GM10266 (cell line): ENCODE measurements at regions not wholly inside any gene's neighbourhood (a gene's known extent, or its start where the extent isn't known, plus 50 kb on each side); places are given as distances from the start of the nearest gene placed in this dataset.

Experiments used
- DNase-seq: peaks from one replicate; pipeline ENCODE4 v3.0.0; 2012; ENCODE audit errors: extremely low spot score
- TF ChIP-seq, protein P1 (sequence below): IDR thresholded peaks from 2 replicates; pipeline ENCODE4 v1.5.1; 2012; ENCODE audit warnings: mild to moderate bottlenecking, low read depth; ENCODE audit not compliant: control insufficient read depth, insufficient read depth; ENCODE audit errors: missing control alignments

DNA sequence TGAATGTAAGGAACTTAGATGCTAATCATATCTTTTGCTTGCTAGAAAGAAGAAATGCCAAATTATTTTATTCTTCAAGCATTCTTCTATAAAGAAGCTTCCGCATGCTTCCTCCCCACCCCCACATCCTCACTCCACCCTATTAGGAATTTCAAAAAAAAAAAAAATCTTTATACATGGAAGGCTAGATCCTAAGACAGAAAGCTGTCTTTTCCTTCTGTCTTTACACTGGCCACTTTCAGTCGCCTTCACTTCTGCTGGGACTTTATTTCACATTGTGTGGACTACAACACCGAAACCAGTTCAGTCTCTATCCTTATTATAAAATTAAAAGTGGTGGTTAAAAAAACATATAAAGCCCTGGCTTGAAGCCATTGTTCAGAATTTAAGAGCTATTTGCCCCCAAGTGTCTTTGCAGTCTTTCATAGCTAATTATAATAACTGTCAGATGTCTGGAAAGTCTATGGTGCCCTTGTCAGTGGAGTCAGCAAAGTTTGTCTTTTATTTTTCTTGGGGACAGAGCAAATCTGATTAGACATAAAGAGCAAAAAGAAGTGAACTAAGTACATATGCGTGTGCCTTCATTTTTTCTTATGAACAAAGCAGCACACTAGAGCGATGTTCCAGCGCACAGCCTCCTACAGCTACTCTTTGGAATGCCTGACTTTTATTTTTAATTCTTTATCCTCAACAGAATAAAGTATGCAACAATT lies 297.7 kb downstream of the PTPRC start:
- TF ChIP-seq, protein P1, sequence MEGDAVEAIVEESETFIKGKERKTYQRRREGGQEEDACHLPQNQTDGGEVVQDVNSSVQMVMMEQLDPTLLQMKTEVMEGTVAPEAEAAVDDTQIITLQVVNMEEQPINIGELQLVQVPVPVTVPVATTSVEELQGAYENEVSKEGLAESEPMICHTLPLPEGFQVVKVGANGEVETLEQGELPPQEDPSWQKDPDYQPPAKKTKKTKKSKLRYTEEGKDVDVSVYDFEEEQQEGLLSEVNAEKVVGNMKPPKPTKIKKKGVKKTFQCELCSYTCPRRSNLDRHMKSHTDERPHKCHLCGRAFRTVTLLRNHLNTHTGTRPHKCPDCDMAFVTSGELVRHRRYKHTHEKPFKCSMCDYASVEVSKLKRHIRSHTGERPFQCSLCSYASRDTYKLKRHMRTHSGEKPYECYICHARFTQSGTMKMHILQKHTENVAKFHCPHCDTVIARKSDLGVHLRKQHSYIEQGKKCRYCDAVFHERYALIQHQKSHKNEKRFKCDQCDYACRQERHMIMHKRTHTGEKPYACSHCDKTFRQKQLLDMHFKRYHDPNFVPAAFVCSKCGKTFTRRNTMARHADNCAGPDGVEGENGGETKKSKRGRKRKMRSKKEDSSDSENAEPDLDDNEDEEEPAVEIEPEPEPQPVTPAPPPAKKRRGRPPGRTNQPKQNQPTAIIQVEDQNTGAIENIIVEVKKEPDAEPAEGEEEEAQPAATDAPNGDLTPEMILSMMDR: no peak
- DNase-seq: no peak

DNA sequence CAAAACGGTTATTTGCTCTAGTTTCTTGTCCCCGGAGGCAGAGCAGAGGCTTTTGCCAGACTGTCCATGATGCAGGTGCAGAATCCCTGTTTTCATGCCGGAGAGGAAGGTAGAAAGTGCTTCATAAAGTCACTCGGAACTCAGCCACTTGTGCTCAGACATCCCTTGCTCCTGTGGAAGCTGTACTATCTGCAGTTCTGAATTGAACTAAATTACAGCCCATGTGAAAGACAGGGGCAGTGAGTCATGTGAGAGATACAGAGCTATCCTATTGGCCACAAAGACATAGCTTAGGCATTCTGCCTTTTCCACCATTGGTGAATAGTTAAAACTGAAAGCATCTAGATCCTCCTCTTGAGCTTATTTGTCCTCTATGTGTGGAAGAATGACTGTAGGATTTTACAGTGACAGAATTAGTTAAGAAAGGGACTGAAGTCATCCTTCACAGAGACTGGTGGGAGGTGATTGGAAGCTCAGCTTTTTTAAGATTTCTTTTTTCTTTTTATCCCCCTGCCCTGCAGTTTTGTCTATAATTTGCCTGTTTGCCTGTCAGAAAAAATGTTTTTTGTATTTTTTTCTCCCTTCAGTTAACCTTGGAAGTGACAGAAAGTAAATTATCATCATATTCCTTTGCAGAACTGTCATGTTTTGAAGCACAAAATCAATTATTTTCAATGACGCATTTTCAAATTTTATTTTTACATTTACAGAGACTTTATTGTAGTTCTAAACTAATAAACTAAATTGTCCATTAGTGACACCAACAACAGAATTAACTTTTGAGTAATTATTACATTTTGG lies 298.6 kb downstream of the PTPRC start:
- peak; percentile 81 for DNase-seq
- TF ChIP-seq, protein P1: no peak

DNA sequence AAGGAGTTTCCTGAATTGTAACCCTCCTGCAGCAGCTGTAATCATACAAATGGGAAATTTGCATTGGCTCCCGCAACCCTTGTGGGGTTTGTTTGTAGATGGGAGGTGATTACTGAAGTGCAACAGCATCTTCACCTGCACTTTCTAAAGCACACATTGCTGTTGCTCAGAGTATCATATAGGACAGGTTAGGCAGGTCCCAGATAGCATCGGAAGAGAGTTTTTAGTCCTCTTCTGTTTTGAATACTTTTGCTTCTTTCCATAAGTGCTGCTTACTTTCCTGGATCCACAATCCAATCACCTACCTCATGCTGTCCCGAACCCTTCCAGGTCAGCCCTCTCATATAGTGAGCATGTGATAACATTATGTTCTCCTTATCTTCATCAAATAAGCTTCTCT lies 300.4 kb downstream of the PTPRC start:
- no peak for DNase-seq
- TF ChIP-seq, protein P1: no peak

DNA sequence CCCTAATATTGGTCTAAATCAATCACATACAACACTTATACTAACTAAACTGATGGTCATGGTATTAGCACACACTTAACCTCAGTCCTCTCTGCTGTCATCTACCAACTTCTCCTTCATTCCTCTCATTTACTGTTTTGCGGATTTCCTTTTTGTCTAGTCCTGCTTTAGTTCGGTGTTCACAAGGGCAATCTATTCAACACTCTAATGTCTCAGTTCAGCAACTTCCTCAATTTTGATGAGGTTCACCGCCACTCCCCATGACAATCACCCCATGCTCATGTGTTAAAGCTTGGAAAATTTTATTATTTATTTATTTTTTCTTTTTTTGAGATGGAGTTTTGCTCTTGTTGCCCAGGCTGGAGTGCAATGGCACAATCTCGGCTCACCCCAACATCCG lies 301.1 kb downstream of the PTPRC start:
- DNase-seq: no peak
- TF ChIP-seq, protein P1: no peak

DNA sequence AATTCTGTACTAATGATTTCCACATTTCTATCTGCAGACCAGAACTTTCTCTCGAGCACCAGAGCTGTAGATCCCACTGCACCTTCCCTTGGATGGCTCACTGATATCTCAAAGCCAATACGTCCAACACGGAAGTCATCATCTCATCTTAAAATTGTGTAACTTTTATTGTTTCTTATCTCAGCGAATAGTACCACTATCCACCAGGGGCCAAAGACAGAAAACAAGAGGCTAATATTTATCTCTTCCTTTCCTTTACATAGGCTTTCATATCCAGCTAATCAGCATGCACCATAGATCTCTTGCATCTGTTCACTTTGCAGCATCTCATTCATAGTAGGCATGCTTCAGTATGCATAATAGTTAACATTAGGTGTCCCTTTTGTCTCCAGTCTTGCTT lies 303.6 kb downstream of the PTPRC start:
- TF ChIP-seq, protein P1: no peak
- no peak for DNase-seq

DNA sequence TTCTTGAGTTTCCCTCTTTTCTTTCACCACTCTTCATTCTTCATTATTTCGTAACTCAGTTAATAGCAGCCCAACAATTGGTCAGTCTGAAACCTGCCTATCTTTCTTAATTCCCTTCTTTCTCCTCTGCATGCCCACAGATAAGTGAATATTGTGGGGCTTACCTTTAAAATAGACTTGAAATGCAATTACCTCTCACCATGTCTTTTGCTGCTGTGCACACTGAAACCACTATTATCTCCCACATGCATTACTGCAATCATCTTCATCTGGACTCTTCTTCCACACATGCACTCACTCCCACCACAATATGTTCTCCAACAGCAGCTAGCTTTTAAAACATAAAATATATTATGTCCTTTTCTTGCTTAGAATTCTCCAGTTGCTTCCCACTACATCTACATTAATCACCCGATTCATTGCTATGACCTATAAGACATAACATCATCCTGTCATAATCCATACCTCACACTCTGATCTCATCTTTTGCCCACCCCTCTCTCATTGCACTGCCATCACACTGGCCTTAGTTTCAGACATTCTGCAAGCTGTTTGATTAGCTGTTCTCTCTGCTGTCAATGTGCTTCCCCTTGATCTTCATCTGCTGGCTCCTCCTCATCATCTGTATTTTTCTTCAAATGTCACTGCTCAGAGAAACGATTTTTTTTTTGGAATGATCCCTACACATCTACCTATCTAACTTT lies 304.8 kb downstream of the PTPRC start:
- DNase-seq: no peak
- TF ChIP-seq, protein P1: no peak
